Stimulated activated naive B cell treated with anti-CD40 and anti-IgM and Interleukin-4, amounts not matched to agents 10 μg/mL and 1 μg/mL and 100 μg/mL, for 72 hours (primary cell): ENCODE measurements at regions not wholly inside any gene's neighbourhood (a gene's known extent, or its start where the extent isn't known, plus 50 kb on each side); places are given as distances from the start of the nearest gene placed in this dataset.
"Not testable (repeated sequence)": the region's sequence is repeated elsewhere in the genome, so short reads cannot be mapped to it uniquely, and the experiment has no call there.

Source experiments
- ATAC-seq, 2 donors: fragments of 150-1000 bp; cut with Tn5 transposase; replicated peaks; 2 replicates each; pipeline ENCODE4 v1.10.0; 2021; ENCODE audit warnings: moderate library complexity in 1 of 2
- DNase-seq: peaks from one replicate; pipeline ENCODE4 v3.0.0; 2021
- H3K27ac Mint-ChIP-seq: one replicate; pipeline ENCODE4 v1.8.0; 2022; ENCODE audit warnings: mild to moderate bottlenecking, mixed read lengths
- H3K27me3 Mint-ChIP-seq, 2 donors: one replicate each; pipeline ENCODE4 v1.8.0; 2022; ENCODE audit warnings: mixed read lengths in 2 of 2
- H3K36me3 Mint-ChIP-seq, 2 donors: one replicate each; pipeline ENCODE4 v1.8.0; 2022; ENCODE audit warnings: mixed read lengths in 2 of 2, mild to moderate bottlenecking in 1 of 2
- H3K4me1 Mint-ChIP-seq, 2 donors: one replicate each; pipeline ENCODE4 v1.8.0; 2022; ENCODE audit warnings: mixed read lengths in 2 of 2, mild to moderate bottlenecking in 1 of 2
- H3K4me3 Mint-ChIP-seq, 2 donors: one replicate each; pipeline ENCODE4 v1.8.0; 2022; ENCODE audit warnings: mild to moderate bottlenecking in 2 of 2, mixed read lengths in 2 of 2, moderate library complexity in 1 of 2
- H3K9me3 Mint-ChIP-seq, 2 donors: one replicate each; pipeline ENCODE4 v1.8.0; 2022; ENCODE audit warnings: mixed read lengths in 2 of 2, mild to moderate bottlenecking in 1 of 2

- DNase-seq, result no peak
- no peak for ATAC-seq
- Mint-ChIP-seq H3K9me3 (peaks cover 5 to 6% of the 10 kb centered on the region in 2 donors), H3K4me3 (no peak overlapping the region), H3K27ac (no peak overlapping the region), H3K27me3 (no peaks in the 10 kb centered on the region), H3K4me1 (no peaks in the 10 kb centered on the region), H3K36me3 (no peaks in the 10 kb centered on the region)
Observed at GRCh38 chr12:126960709-126961108, 1306.3 kb upstream of the TMEM132C start.

- Mint-ChIP-seq H3K27me3 (no peaks in the 10 kb centered on the region), H3K27ac (no peak overlapping the region)
Observed at GRCh38 chr12:126963825-126964224, 1303.1 kb upstream of the TMEM132C start.

GRCh38 chr12:126966498-126966897, 1300.5 kb upstream of the TMEM132C start:
- no peak overlapping the region for H3K27ac Mint-ChIP-seq
- DNase-seq (no peak), ATAC-seq (no peak)
- no peaks in the 10 kb centered on the region for H3K36me3 Mint-ChIP-seq
- H3K27me3 Mint-ChIP-seq, result no peaks in the 10 kb centered on the region
- H3K4me1 Mint-ChIP-seq, result no peaks in the 10 kb centered on the region
- no peak overlapping the region for H3K4me3 Mint-ChIP-seq
- H3K9me3 Mint-ChIP-seq, result peaks cover 0 to 4% of the 10 kb centered on the region in 2 donors

More at GRCh38 chr12:126963825-126964224, 1303.1 kb upstream of the TMEM132C start:
- Mint-ChIP-seq H3K4me1 (no peaks in the 10 kb centered on the region), H3K4me3 (no peak overlapping the region), H3K36me3 (no peaks in the 10 kb centered on the region), H3K9me3 (peaks cover 0 to 2% of the 10 kb centered on the region in 2 donors)
- no peak for ATAC-seq
- DNase-seq, result no peak

GRCh38 chr12:126967152-126967551, 1299.8 kb upstream of the TMEM132C start:
- H3K9me3 Mint-ChIP-seq, result peaks cover 0 to 4% of the 10 kb centered on the region in 2 donors
- no peaks in the 10 kb centered on the region for H3K4me1 Mint-ChIP-seq
- no peak overlapping the region for H3K4me3 Mint-ChIP-seq
- no peak for DNase-seq
- no peaks in the 10 kb centered on the region for H3K27me3 Mint-ChIP-seq
- no peaks in the 10 kb centered on the region for H3K36me3 Mint-ChIP-seq
- no peak overlapping the region for H3K27ac Mint-ChIP-seq
- no peak for ATAC-seq

- DNase-seq (no peak), ATAC-seq (no peak)
- H3K4me3 Mint-ChIP-seq, result no peak overlapping the region
- H3K4me1 Mint-ChIP-seq, result no peaks in the 10 kb centered on the region
- H3K36me3 Mint-ChIP-seq, result no peaks in the 10 kb centered on the region
- no peaks in the 10 kb centered on the region for H3K27me3 Mint-ChIP-seq
- peaks cover 0 to 3% of the 10 kb centered on the region in 2 donors for H3K9me3 Mint-ChIP-seq
- no peak overlapping the region for H3K27ac Mint-ChIP-seq
Observed at GRCh38 chr12:126974779-126975178, 1292.2 kb upstream of the TMEM132C start.

GRCh38 chr12:126976579-126976978, 1290.4 kb upstream of the TMEM132C start:
- Mint-ChIP-seq H3K27me3 (no peaks in the 10 kb centered on the region), H3K36me3 (no peaks in the 10 kb centered on the region), H3K4me1 (no peaks in the 10 kb centered on the region), H3K9me3 (peaks cover 0 to 3% of the 10 kb centered on the region in 2 donors), H3K4me3 (no peak overlapping the region), H3K27ac (no peak overlapping the region)
- DNase-seq, result no peak
- ATAC-seq, result no peak

- H3K4me3 Mint-ChIP-seq, H3K27ac Mint-ChIP-seq, ATAC-seq, H3K36me3 Mint-ChIP-seq, DNase-seq, H3K4me1 Mint-ChIP-seq, H3K27me3 Mint-ChIP-seq: not testable (repeated sequence)
- H3K9me3 Mint-ChIP-seq, result peaks cover 8 to 11% of the 10 kb centered on the region in 2 donors
Observed at GRCh38 chr12:126979564-126979963, 1287.4 kb upstream of the TMEM132C start.

- Mint-ChIP-seq H3K9me3 (peaks cover 8 to 19% of the 10 kb centered on the region in 2 donors), H3K4me3 (no peak overlapping the region), H3K4me1 (no peaks in the 10 kb centered on the region), H3K36me3 (no peaks in the 10 kb centered on the region), H3K27me3 (no peaks in the 10 kb centered on the region), H3K27ac (no peak overlapping the region)
- ATAC-seq (no peak), DNase-seq (no peak)
Observed at GRCh38 chr12:126982707-126983106, 1284.3 kb upstream of the TMEM132C start.

GRCh38 chr12:126983735-126984134, 1283.2 kb upstream of the TMEM132C start:
- H3K9me3 Mint-ChIP-seq, result peaks cover 8 to 19% of the 10 kb centered on the region in 2 donors
- ATAC-seq, H3K4me3 Mint-ChIP-seq, H3K27me3 Mint-ChIP-seq, DNase-seq, H3K27ac Mint-ChIP-seq, H3K4me1 Mint-ChIP-seq, H3K36me3 Mint-ChIP-seq: not testable (repeated sequence)

GRCh38 chr12:126985663-126986062, 1281.3 kb upstream of the TMEM132C start:
- not testable (repeated sequence) for DNase-seq, H3K36me3 Mint-ChIP-seq, H3K27me3 Mint-ChIP-seq, ATAC-seq, H3K4me3 Mint-ChIP-seq, H3K27ac Mint-ChIP-seq, H3K4me1 Mint-ChIP-seq
- H3K9me3 Mint-ChIP-seq, result peaks cover 8 to 19% of the 10 kb centered on the region in 2 donors

- Mint-ChIP-seq H3K27ac (no peak overlapping the region), H3K27me3 (no peaks in the 10 kb centered on the region), H3K9me3 (peaks cover 7 to 11% of the 10 kb centered on the region in 2 donors), H3K36me3 (no peaks in the 10 kb centered on the region), H3K4me1 (no peaks in the 10 kb centered on the region), H3K4me3 (no peak overlapping the region)
- DNase-seq (no peak), ATAC-seq (no peak)
Observed at GRCh38 chr12:126989532-126989931, 1277.4 kb upstream of the TMEM132C start.

- Mint-ChIP-seq H3K4me1 (no peaks in the 10 kb centered on the region), H3K36me3 (no peaks in the 10 kb centered on the region), H3K4me3 (no peak overlapping the region), H3K27me3 (no peaks in the 10 kb centered on the region), H3K9me3 (peaks cover 4 to 5% of the 10 kb centered on the region in 2 donors), H3K27ac (no peak overlapping the region)
- DNase-seq (no peak), ATAC-seq (no peak)
Observed at GRCh38 chr12:126993898-126994297, 1273.1 kb upstream of the TMEM132C start.

- no peak for DNase-seq
- H3K4me1 Mint-ChIP-seq, result no peaks in the 10 kb centered on the region
- H3K4me3 Mint-ChIP-seq, result no peak overlapping the region
- peaks cover 4 to 5% of the 10 kb centered on the region in 2 donors for H3K9me3 Mint-ChIP-seq
- H3K27ac Mint-ChIP-seq, result no peak overlapping the region
- H3K27me3 Mint-ChIP-seq, result no peaks in the 10 kb centered on the region
- ATAC-seq, result no peak
- H3K36me3 Mint-ChIP-seq, result no peaks in the 10 kb centered on the region
Observed at GRCh38 chr12:126994599-126994998, 1272.4 kb upstream of the TMEM132C start.

GRCh38 chr12:126998031-126998430, 1268.9 kb upstream of the TMEM132C start:
- Mint-ChIP-seq H3K4me1 (no peaks in the 10 kb centered on the region), H3K27me3 (no peaks in the 10 kb centered on the region), H3K9me3 (peaks cover 0 to 3% of the 10 kb centered on the region in 2 donors), H3K27ac (no peak overlapping the region), H3K4me3 (no peak overlapping the region), H3K36me3 (no peaks in the 10 kb centered on the region)
- no peak for ATAC-seq
- no peak for DNase-seq

GRCh38 chr12:126998747-126999285, 1268.2 kb upstream of the TMEM132C start:
- no peak for ATAC-seq
- H3K27ac Mint-ChIP-seq, result no peak overlapping the region
- H3K36me3 Mint-ChIP-seq, result no peaks in the 10 kb centered on the region
- no peak overlapping the region for H3K4me3 Mint-ChIP-seq
- no peaks in the 10 kb centered on the region for H3K27me3 Mint-ChIP-seq
- DNase-seq, result no peak
- H3K9me3 Mint-ChIP-seq, result peaks cover 0 to under 1% of the 10 kb centered on the region in 2 donors
- no peaks in the 10 kb centered on the region for H3K4me1 Mint-ChIP-seq

- ATAC-seq (no peak), DNase-seq (no peak)
- H3K36me3 Mint-ChIP-seq, result no peaks in the 10 kb centered on the region
- no peaks in the 10 kb centered on the region for H3K4me1 Mint-ChIP-seq
- H3K4me3 Mint-ChIP-seq, result no peak overlapping the region
- no peak overlapping the region for H3K27ac Mint-ChIP-seq
- H3K9me3 Mint-ChIP-seq, result no peaks in the 10 kb centered on the region
- H3K27me3 Mint-ChIP-seq, result no peaks in the 10 kb centered on the region
Observed at GRCh38 chr12:126999352-126999751, 1267.6 kb upstream of the TMEM132C start.
